Activated B cell treated with CpG ODN at 0.5 μM for 24 hours (primary cell): ENCODE measurements at regions not wholly inside any gene's neighbourhood (a gene's known extent, or its start where the extent isn't known, plus 50 kb on each side); places are given as distances from the start of the nearest gene placed in this dataset.

Experiments used
- ATAC-seq: fragments of 200-7000 bp; cut with Tn5 transposase; one replicate; pipeline ENCODE4 v1.10.0; 2021; ENCODE audit warnings: low read depth, mild to moderate bottlenecking, moderate library complexity
- CTCF ChIA-PET: fragments of 350-600 bp; sonication (Branson Sonifier 250); formaldehyde crosslinking; loops from one replicate; lab custom pipeline; 2021; ENCODE audit warnings: antibody characterized with exemption; lab: Charles Lee
- POLR2A ChIA-PET: fragments of 350-600 bp; sonication (Branson Sonifier 250); formaldehyde crosslinking; loops from one replicate; lab custom pipeline; 2021; ENCODE audit warnings: antibody characterized with exemption; lab: Charles Lee
- DNase-seq: peaks from one replicate; pipeline ENCODE4 v3.0.0; 2022
- H3K27ac Mint-ChIP-seq: one replicate; pipeline ENCODE4 v1.8.0; 2020; ENCODE audit warnings: mixed read lengths
- H3K27me3 Mint-ChIP-seq: one replicate; pipeline ENCODE4 v1.8.0; 2021; ENCODE audit warnings: mixed read lengths
- H3K36me3 Mint-ChIP-seq: one replicate; pipeline ENCODE4 v1.8.0; 2021; ENCODE audit warnings: low read depth, mixed read lengths
- H3K4me1 Mint-ChIP-seq: one replicate; pipeline ENCODE4 v1.8.0; 2021; ENCODE audit warnings: mixed read lengths
- H3K4me3 Mint-ChIP-seq: one replicate; pipeline ENCODE4 v1.8.0; 2020; ENCODE audit warnings: mild to moderate bottlenecking, mixed read lengths
- H3K9me3 Mint-ChIP-seq: one replicate; pipeline ENCODE4 v1.8.0; 2020; ENCODE audit warnings: mixed read lengths
- intact Hi-C: fragments of 100-400 bp; cut with micrococcal nuclease; formaldehyde crosslinking; loops from one replicate; pipeline ENCODE4 v1.15.1; 2024
- TF ChIP-seq, protein P1 (sequence below): fragments of 200-600 bp; IDR thresholded peaks from one replicate; pipeline ENCODE4 v1.8.0; 2022; ENCODE audit warnings: antibody characterized with exemption, mild to moderate bottlenecking

DNA sequence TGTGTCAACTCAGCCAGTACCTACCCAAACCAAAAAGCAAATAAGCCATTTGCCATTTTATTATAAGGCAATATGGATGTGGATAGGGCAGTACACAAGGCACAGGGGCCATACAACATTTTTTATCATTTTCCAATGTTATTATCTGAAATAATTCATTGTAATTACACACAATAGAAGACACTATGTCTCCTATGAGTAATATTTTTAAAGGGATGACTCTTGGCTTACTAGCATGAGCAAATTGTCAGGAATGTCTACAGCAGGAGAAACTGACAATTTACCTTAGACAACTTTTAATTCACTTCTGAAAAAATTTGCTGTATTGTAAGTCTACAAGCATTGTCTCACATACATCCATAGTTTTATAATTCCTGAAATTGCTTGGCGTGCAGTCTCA, 1193.9 kb upstream of the CELF4 start:
- ATAC-seq (no peak), DNase-seq (no peak)
- Mint-ChIP-seq H3K4me1 (no peaks in the 10 kb centered on the region), H3K36me3 (no peaks in the 10 kb centered on the region), H3K9me3 (peaks cover 4% of the 10 kb centered on the region), H3K27ac (no peak overlapping the region), H3K4me3 (no peak overlapping the region), H3K27me3 (no peaks in the 10 kb centered on the region)
- intact Hi-C loops, result no loop called here
- TF ChIP-seq, protein P1, sequence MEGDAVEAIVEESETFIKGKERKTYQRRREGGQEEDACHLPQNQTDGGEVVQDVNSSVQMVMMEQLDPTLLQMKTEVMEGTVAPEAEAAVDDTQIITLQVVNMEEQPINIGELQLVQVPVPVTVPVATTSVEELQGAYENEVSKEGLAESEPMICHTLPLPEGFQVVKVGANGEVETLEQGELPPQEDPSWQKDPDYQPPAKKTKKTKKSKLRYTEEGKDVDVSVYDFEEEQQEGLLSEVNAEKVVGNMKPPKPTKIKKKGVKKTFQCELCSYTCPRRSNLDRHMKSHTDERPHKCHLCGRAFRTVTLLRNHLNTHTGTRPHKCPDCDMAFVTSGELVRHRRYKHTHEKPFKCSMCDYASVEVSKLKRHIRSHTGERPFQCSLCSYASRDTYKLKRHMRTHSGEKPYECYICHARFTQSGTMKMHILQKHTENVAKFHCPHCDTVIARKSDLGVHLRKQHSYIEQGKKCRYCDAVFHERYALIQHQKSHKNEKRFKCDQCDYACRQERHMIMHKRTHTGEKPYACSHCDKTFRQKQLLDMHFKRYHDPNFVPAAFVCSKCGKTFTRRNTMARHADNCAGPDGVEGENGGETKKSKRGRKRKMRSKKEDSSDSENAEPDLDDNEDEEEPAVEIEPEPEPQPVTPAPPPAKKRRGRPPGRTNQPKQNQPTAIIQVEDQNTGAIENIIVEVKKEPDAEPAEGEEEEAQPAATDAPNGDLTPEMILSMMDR, result no peak
- ChIA-PET POLR2A (no interaction called here), CTCF (no interaction called here)

DNA sequence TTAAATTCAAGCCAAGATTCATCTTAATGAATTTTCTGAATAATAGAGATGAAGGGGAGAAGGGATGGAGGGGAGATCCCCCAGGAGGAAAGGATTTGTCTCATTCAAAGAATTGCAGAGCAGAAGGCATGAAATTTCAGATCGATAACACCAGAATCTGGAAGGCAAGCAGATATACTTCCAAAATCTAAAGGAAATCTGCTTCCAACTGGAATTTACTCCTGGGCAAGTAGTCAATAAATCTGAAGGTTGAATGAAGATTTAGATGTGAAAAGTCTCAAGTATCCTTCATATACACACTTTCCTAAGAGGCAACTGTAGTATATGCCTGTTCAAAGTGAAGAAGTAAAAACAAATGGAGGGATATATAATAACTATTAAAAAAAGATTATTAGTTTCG, 1190.8 kb upstream of the CELF4 start:
- TF ChIP-seq, protein P1, result no peak
- H3K27me3 Mint-ChIP-seq, result no peaks in the 10 kb centered on the region
- intact Hi-C loops, result no loop called here
- ChIA-PET CTCF (no interaction called here), POLR2A (no interaction called here)
- H3K27ac Mint-ChIP-seq, result no peak overlapping the region
- no peaks in the 10 kb centered on the region for H3K36me3 Mint-ChIP-seq
- no peak overlapping the region for H3K4me3 Mint-ChIP-seq
- DNase-seq (no peak), ATAC-seq (no peak)
- H3K9me3 Mint-ChIP-seq, result peaks cover 3% of the 10 kb centered on the region
- no peaks in the 10 kb centered on the region for H3K4me1 Mint-ChIP-seq

DNA sequence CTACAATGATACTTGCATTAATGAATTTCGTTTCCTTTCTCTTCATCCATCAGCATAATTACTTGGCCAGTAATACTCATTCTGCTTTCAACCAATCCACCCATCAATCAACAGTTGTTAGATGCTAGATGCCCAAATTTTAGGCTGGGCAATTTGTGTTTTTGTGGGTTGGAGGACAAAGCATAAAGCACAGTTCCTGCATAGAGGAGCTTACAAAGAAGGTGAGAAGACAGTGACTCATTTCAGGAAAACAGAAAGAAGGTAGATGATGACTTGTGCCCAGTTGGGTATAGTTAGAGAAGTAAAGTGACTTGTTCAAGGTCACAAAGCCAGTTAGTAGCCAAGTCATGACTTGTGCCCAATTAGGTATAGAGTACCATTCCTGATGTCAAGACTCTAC, 1186.8 kb upstream of the CELF4 start:
- Mint-ChIP-seq H3K4me3 (no peak overlapping the region), H3K36me3 (no peaks in the 10 kb centered on the region), H3K27ac (no peak overlapping the region), H3K9me3 (peaks cover 5% of the 10 kb centered on the region), H3K27me3 (no peaks in the 10 kb centered on the region), H3K4me1 (no peaks in the 10 kb centered on the region)
- no peak for ATAC-seq
- intact Hi-C loops, result no loop called here
- ChIA-PET POLR2A (no interaction called here), CTCF (no interaction called here)
- TF ChIP-seq, protein P1, result no peak
- DNase-seq, result no peak

- Mint-ChIP-seq H3K9me3 (peaks cover 5% of the 10 kb centered on the region), H3K27me3 (no peaks in the 10 kb centered on the region), H3K4me1 (no peaks in the 10 kb centered on the region), H3K27ac (no peak overlapping the region), H3K36me3 (no peaks in the 10 kb centered on the region), H3K4me3 (no peak overlapping the region)
- ChIA-PET CTCF (no interaction called here), POLR2A (no interaction called here)
- no peak for DNase-seq
- TF ChIP-seq, protein P1, result no peak
- intact Hi-C loops, result no loop called here
- no peak for ATAC-seq
Measured at GRCh38 chr18:38751898-38752297, 1186.3 kb upstream of the CELF4 start.

- H3K4me3 Mint-ChIP-seq, result no peak overlapping the region
- ATAC-seq (no peak), DNase-seq (no peak)
- intact Hi-C loops, result no loop called here
- TF ChIP-seq, protein P1, result no peak
- ChIA-PET POLR2A (no interaction called here), CTCF (no interaction called here)
- H3K4me1 Mint-ChIP-seq, result no peaks in the 10 kb centered on the region
- no peaks in the 10 kb centered on the region for H3K27me3 Mint-ChIP-seq
- H3K9me3 Mint-ChIP-seq, result peaks cover 5% of the 10 kb centered on the region
- H3K27ac Mint-ChIP-seq, result no peak overlapping the region
- H3K36me3 Mint-ChIP-seq, result no peaks in the 10 kb centered on the region
Measured at GRCh38 chr18:38751211-38751610, 1185.6 kb upstream of the CELF4 start.
